GF-D8 (cell line): ENCODE measurements at regions not wholly inside any gene's neighbourhood (a gene's known extent, or its start where the extent isn't known, plus 50 kb on each side); places are given as distances from the start of the nearest gene placed in this dataset.

Experiments
- DNase-seq: peaks from one replicate; lab custom pipeline; 2025; lab: John Stamatoyannopoulos, UW

DNA sequence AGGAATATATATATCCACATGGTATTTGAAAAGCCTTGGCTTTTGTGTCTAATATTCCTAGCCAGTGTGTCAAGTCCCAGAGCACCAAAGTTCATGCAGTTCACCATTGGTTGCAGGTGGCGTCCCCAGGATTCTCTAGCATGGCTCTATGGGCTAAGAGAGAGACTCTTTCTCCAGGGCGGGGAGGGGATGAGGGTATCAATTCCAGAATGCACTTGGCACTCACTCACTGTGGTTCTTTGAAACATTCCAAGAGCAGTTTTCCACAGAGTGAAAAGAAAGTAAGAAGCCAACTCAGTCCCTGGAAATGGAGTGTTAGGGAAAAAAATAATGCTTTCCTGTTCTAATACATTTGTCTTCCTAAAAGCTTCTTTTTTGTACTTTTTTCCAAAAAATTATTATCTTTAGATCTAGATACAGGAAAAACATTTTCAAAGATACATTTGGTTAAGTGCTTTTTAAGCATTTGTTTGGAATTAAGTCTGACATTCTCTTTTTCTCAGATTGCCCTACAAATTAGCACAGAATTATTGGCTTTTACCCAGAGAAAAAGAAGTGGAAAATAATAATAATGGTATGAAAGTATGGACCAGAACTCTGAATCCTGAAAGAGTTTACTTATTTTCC lies 239.9 kb downstream of the PAX3 start:
- DNase-seq, result no peak

DNA sequence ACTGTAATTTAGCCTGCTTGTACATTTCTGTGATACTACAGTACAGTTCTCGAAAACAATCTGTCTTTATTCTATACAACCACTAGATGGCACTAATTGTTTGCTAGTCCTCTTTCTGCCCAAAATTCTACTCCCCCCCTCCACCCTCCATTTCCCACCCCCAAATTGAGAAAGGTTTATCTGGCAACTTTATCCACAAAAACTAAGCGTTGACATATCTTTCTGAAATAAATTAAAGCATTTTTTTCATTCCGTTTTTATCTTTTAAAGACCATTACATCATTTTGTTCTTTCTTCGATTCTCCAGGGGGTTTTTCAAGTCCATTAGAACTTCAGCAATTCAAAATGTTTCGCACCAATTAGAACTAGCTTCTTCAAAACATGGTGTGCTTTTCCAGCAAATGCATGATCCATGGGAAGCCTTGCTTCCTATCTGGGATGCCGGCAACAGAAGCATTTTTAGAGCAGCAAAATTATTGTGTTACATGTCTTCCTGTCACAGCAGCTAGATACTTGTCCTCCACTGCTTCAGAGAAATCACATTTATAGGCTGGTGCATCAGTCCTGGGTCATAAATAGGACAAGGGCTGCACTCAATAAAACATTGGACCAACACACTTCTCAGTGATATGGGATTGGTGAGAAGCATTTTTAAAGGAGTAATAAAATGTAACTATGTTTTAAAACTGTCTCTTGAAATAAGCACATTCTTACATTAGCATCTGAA lies 241.3 kb downstream of the PAX3 start:
- DNase-seq, result no peak

DNA sequence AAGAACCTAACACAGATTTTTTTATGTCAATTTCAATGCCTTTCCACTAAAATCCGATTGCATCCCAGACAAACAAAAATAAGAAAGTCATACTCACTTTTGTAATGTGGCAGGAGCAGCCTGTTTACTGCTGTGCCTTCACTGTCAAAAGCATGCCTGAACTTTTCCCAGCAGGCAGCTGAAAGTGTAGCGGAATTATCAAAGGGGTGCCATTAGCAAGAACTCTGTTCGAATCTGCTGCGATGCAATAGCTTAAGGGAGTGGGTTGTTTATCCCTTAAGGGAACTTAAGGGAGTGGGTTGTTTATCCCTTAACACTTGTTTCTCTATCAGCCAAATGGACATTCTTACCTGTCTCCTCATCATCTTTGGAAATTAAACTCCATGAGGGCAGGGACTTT lies 243.5 kb downstream of the PAX3 start:
- no peak for DNase-seq

DNA sequence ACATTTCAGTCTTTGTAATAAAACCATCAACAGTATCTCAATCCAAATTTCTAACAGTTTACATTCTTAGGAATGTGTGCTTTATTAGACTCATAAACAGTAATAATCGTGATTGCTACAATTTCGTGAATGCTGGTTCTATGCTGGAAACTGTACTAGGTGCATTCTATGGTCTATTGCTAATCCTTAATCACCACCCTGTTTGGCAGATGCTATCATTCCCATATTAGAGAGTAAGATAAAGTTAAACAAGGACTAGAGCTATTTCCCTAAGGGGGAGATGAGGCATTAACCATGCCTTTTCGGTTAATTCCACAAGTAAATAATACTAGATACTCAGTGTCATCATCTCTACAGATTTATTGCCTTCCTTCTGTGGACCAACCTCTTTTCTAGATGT lies 244.0 kb downstream of the PAX3 start:
- no peak for DNase-seq

DNA sequence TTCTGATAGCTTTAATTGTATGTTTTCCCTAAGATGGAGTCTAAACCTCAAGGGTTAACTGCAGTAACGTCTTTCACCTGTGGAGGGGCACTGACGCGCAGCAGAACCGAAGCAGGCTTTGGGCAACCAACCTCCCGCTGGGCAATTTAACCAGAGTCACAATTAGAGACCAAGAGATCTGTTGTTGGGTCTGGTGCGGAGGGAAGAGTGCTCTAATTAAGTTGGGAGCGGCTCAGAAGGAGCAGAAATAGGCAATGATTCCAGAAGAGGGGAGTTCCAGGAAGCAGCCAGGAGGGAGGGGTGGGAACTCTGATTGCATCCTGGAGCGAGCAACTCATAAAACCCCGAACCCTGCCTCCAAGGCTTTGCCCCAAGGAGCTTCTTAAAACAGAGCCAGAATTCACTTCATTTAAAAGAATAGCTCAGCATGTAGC lies 245.8 kb downstream of the PAX3 start:
- DNase-seq, result no peak

DNA sequence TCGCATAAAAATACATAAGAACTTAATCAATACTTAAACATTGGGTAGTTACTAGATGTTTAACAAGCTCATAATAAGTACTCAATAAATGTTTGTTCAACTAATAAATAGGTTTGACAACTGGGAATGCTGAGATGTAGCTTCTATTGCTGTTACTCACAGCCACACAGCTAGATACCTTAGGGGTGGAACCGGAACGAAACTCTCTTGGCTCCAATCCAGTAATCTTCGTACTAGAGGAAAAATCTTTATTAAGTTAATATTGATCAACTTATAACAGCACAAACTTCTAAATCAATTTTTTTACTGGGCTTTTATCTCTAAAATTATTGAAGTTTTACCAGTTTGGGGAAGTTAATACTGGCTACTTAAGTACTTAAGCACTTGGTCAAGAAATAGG lies 247.8 kb downstream of the PAX3 start:
- DNase-seq, result no peak

DNA sequence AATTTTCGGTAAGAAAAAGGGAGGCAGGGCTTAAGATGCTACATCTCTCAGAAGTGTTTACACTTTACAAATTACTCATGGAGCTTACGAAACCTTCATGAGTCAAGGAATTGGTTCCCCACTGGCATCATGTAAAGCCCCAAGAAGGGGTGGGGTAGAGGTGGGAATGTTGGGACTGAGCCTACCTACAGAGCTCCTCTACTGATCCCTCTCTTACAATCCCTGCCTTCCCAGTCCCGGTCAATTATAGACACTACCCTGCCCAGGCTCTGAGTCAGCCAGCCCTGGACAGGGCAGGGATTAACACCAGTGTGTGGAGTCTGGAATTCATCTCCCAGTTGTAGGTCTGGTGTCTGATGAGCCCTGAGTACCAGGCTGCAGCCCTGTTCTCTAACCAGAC lies 248.9 kb downstream of the PAX3 start:
- DNase-seq, result no peak

DNA sequence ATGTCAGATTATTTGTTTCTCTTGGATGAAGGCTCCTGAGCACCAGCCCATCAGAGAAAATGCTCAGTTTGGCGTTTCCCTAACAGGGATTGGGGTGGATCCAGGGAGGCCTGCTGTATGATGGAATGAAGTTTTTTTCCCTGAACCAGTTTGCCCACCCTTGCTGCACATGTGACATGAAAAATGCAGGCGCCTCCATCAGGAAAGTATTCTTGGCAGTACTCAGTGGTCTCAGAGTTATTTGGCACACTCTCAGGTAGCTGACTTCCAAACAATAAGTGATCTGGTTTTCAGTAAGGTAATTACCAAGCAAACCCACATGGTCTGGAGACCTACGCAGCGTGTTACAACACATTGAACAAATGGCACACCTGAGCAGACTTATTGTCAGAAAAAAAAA lies 254.9 kb downstream of the PAX3 start:
- no peak for DNase-seq

DNA sequence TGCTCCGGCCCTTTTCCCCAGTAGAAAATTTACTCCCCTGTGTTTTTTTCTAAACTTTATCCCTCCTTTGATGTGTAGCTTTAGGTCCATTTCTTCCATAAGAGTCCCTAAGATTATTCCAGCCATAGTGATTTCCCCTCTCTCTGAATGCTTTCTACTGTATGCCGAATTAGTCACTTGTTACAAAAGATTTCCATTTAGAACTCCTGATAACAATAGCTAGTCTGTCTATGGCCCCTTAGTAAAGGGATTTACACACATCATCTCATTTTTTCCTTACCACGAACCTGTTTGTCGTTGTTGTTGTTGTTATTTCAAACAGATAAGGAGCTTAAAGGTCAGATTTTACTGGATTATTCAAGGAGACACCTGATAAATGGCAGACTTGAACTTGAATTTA lies 256.1 kb downstream of the PAX3 start:
- no peak for DNase-seq

DNA sequence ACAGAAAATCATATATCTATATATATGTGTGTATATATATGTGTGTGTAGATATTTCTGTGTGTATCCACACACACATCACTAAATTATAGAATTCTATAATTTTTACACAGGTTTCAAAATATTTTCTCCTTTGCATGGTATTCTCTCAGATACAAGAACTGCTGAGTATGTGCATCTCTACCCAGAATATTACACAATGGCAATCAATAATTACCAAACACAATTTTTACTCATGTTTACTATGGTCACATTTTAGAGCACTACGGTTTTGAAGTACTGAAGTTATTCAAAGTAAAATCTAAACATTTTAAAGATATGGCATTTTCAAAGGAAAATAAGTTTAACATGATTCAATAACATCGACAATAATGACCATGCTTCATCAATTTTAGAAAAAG lies 258.5 kb downstream of the PAX3 start:
- no peak for DNase-seq

DNA sequence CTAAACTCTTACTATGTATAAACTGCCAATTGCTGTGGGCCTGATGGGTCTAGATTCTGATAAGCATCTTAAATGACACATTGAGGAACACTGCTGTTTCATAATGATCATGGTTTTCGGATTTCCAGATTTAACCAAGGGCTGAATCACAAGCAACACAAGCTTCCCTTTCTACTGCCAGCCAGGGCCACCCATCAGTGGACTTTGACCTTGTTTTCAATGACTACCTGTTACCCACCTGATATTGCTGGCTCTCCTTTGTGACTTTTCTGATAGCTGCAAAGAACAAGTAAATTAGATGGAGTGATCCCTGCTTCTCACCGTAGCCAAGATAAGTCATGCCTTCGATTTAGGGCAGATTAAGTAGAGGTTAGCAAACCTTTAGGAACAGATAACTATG lies 259.0 kb downstream of the PAX3 start:
- DNase-seq, result no peak

DNA sequence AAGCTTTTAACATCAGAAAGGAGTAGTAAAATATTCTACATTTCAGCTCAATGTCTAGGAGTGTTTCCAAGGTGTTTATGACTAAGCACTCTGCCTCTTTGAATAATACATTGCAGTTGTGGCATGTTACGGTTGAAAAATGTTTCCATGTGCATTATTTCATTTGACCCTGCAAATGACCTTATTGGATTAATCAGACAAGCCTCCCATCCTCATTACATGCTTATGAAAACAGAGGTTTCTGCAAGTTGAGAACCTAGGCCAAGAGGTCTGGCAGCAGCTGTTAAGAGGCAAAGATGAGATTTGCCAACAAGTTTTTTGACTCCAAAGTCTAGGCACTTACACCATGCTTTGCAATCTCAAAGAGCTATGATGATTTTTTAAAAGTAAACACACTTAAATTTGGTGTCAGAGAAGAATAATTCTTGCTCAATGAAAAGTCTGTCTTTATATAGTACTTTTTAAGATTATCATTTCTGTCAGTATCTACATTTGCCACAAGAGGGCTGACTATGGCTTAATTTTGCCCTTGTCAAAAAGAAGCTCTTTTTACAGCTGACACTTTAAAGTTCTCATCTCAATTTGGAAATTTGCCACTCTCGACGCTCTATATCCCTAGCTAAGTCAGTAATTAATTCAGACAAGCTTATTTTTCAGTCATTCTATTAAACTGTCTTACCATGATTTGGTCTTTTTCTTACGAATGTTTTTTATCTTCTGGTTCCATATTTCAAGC lies 260.6 kb downstream of the PAX3 start:
- no peak for DNase-seq

DNA sequence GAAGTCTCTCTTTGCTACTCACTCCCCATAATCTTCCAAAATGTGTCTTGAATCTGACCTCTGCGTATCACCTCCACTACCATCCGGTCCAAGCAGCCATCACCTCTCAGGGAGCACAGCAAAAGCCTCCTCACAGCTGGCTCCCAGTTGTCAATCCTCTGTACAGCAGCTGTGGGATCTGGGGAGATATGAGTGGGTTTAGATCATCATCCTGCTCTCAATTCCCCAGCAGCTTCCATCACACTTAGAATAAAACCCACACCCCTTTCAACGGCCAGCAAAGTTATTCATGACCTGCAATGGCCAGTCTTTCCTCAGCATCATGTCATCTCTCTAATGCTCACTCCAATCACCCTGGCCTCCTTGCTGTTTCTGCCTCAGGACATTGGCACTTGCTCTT lies 261.6 kb downstream of the PAX3 start:
- no peak for DNase-seq

DNA sequence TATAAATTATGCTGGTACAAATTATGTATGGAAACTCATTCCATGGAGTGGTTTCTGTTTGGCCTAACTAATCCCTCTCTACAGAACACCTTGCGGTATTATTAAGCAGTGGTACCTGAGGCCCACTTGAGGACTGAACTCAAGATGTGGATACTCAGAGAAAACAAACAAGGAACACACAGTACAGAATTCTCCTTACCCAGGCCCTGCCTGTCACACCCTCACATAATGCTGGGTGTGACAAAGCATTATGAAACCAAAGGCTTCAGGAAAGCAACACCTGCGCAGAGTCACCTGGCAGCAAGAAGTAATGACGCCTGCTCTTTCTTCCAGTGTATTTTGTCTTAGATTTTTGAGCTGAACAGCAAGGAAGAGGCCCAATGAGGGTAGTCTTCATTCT lies 264.7 kb downstream of the PAX3 start:
- no peak for DNase-seq

DNA sequence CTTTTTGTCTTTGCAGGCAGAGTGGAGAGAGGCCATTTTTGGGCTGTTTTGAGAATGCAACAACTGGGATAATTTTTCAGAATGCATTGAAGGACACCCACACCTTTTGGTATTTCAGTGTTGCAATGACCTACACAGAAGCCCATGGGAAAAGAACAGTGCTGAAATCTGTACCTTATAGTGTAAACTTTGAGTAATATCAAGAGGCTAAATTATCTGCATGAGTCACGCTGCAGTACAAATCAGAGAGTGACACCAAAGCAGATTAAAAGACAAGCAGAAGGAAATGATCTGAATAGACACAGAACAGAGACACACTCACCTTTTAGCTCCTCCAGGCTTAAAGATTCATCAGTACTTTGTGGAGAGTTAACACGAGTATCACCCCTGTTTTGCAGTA lies 265.3 kb downstream of the PAX3 start:
- DNase-seq, result no peak

DNA sequence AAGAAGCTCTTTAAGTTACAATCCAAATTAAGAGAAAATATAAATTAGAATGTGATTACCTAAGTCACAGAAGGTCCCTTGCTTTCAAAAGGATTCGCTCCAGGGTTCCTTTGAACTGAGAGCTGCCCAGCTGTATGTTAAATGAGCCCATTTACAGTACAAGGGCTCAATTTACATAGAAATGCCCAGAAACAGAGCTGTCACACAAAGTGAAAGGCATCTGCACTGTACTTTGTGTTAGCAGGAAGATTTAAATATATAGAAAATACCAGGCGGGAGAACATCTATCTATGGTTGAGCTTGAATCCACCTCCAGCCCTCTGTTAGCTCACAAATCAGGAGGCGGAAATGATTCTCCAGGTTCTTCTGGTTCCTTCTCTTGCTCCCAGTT lies 272.9 kb downstream of the PAX3 start:
- no peak for DNase-seq

DNA sequence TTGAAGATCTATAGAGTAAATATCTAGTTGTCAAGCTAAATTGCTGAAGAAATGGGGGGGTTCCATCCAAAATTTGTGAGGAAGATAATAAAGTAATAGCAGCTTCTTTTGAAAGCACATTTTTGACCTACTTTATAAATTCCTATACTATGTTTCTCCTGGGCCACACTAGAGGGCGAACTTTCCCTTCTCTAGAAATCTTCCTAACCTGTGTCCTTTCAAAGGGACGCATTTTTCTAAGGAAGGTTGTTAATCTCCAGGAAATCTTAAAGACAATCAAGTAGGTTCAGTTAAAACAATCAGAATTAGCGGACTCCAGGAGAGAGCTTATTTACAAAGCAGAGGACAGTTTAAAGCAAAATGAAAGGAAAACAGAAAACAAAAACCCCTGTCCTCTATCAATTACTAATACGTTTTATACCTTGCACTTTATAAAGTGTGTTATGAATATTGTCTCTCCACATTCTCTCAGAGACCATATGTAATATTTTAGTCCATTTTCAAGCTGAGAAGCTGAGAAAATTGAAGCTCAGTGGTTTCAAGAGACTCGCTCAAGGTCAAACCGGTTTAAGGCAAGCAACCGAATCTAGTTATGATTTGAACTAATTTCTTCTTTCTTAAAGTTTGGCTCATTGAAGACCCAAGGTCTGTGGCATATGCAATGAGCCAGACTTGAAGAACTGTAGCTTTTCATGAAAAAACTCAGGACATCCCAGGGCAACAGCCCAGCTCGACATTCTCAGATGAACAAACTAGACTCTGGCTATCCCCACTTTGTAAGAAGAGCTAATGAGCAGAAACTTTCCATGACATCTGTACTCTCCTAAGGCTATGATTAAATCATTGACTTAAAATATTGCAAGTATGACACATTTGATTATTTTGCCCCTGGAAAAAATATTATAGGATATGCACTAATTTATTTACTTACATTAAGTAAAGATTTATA lies 273.6 kb downstream of the PAX3 start:
- DNase-seq, result no peak

DNA sequence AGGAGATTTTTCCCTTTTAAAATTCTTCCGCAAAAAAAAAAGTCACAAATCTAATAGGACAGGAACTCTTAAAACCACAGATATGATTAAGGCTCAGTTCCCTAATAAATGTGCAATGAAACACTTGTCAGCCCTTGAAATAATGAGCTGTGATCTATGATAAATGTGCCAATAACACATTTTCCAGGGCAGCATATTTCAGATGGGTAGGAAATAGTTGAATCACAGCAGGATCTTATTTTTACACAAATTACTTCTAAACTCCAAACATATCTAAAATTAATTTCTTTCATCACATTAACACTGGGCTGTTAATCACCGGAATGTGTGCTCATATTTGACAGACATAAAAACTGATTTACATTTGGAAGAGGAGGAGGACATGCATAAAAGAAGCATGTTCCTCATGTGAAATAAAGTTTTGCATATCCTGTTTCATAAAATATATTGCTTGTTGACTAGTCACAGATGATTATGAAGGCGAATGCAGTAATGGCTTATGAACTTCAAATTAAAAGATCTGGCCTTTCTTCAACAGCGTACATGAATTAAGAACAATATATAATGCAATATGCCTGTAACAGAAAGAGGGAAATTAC lies 281.4 kb downstream of the PAX3 start:
- no peak for DNase-seq

DNA sequence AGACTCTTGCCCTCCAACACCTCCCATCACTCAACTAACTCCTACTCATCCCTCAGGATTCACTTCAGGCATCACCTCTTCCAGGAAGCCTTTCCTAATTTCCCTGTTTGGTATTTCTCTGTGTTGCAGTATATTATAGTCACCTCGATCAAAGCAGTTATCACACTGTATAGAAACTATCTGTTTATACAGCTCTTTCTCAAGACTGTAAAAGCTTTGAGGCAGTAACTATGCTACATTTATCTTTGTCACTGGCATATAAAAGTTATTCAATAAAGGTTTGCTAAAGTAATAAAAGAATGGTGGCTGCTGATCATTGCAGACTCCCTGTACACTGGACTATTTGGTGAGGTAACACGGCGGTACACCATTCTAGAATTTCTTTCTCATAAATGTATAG lies 284.9 kb downstream of the PAX3 start:
- DNase-seq, result no peak

DNA sequence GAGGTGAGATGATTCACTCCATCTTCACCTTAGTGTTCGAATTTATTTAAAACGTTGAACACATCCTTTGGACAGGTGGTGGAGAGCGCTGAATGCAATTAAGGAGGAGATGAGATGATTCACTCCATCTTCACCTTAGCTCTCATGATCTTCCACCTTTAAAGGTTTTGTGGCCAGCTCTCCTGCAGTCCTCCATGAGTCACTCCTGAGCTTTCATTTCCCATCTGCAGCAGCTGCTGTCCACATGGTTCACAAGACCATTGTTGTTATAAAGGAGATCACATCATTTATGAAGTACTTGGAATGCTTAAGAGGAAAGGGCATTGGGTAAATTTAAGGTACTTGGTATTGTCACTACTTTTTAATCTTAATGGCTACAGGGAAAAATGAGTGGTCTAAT lies 298.5 kb downstream of the PAX3 start:
- DNase-seq, result no peak

DNA sequence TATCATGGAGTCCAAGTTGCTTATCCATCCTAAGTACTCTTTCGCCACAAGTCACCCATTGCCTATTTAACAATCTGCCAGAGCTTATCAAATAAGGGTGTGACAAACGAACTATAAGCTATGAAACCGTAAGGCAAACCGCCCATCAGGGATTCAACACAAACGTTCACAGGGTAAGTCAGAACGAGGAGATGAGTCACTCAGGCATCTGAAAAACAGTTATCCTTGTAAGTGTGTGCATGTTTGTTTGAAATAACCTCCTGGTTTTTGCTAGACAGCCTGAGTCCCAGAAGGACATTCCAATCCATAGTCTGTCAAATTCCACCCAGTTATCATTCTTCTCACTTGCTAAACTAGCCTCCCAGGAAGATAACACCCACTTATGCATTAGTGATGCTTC lies 299.1 kb downstream of the PAX3 start:
- DNase-seq, result no peak

DNA sequence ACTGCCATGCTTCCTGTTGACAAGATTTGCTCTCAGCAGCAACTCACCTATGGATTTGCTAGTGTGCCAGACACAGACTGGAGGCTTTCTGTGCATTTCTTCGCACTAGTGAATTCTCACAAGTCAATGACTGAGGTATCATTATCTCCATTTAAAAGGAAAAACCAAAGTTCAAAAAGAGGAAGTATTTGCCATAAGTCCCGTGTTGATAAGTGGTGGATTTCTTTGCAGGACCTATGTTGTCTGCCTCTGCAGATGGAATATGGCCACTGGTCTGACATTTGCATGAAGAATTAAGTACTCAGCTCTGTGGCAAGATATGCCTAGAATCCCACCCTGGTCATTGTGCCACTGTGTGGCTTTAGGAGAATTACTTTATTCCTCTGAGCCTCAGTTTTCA lies 299.6 kb downstream of the PAX3 start:
- DNase-seq, result no peak
